Stimulated activated CD4-positive, alpha-beta T cell treated with anti-CD3 and anti-CD28 coated beads, Interleukin-4, amount 100 ng/mL, for 1 hour (primary cell): ENCODE measurements at regions not wholly inside any gene's neighbourhood (a gene's known extent, or its start where the extent isn't known, plus 50 kb on each side); places are given as distances from the start of the nearest gene placed in this dataset.

Experiments used
- DNase-seq: peaks from one replicate; pipeline ENCODE4 v3.0.0-alpha.2; 2020

DNA sequence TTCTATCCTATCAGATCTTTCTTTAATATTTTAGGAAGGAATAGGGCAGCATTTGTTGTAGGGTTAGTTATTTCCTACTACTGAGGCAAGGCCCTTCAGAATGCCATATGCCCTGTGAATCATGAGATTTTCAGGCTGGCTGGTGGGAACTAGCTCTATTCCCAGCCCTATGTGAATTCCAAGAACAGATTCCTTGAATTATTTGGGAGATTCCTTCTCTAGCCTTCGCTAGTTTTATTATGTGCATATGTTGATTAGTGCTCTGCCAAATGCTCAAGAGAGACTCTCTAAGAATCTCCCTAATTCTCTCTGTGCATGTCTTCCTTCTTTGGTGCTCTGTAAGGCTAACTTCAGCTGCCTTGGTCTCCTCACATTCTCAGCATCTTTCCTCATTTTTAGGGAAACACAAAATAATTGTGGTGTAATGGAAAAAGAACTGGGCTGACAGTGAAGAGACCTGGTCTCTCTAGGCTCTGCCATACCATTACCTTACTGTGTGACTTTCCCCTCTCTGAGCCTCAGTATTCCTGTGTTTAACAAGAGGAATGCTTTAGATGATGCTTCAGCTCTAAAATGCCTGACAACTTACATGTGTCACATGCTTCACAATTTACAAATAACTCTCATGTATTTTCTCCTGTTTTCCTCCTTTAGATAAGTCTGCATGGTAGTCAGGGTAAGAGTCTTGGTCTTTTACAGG, 79.7 kb downstream of the VMA21 start:
- no peak for DNase-seq

DNA sequence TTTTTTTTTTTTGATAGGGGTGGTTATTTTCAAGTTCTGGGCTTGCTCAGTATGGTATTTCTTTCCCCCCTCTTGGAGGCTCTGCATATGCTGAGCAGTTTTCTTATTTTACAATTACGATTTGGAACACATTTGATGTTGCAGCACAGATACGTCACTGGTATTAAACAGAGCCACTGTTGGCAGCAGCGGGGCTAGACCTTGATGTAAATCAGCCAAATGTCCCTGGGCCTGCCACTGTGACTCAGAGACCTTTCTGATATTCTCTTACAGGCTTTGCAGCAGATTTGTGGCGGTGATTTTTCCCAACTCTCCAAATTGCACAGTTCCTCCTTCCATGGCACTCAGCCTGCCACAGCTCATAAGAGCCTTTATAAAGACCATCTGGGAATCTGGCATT, 81.1 kb downstream of the VMA21 start:
- DNase-seq = no peak

DNA sequence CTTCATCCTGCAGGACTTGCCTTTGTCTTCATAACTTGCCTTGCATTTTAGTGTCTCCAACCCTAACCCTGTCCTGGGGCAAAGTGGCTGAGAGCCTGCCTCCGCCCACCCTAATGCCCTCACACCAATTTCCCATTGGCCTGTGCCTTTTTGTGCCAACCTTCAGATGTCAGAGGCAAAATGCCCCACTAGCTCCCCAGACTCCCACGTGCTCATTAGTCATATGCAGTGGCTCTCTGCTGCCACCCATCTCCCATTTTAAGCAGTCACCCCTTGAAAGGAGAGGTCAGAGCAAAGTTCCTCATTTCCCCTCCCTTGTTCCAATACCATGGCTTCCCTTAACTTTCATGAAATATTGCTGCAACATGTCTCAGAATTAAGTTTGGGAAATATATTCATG, 74.8 kb upstream of the PASD1 start:
- peak; percentile 3 for DNase-seq

DNA sequence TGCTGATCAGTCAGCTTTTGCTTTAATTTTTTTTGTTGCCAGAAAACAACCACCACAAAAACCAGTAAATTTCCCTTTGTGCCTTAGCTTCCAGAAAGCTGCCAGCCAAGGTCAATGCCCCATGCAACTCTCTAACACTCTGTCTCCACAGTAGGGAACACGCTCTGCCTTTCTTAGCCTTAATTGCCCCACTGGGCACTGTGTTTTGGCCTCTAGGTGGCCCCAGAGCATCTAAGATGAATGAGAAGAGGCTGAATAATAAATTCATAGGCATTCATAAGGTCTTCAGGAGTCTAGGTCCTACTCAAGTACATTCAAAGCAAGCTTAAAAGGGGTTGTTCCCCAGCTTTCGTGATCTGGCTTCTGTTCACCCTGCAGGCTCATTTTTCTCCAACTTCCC, 57.7 kb upstream of the PASD1 start:
- DNase-seq = no peak

DNA sequence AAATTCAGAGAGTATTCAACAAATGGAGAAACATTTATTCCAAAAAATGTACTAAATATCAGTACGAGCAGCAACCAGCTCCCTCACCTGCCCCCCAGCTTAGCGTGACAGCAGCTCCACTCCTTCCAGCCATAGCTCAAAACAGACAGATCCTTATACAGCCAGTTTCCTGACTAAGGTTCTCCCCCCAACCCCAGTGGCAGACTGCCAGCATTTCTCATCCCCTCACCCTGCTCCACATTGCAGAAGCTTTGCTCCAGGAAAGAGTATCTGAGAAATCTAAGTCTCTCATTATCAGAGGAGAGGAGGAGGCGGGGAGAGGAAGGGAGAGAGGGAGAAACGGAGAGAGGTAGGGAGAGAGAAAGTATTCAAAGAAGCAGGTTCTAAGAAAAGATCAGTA, 53.3 kb upstream of the PASD1 start:
- no peak for DNase-seq

DNA sequence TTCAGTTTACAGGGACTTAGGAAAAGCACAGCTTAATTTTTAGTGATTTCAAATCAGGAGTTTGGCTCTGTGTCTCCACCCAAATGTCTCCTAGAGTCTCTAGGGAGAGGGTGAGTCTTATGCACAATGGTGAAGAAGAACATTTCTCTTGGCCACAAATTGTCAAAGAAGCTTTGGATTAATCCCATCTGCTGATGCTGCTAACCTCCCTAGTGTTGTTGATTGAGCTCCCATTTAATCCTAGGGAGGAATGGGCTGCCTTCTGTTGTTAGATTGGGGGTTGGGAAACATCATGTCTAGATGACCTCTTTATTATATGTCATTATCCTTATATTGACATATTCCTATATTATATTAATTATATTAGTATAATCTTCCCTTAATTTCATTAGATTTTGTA, 50.0 kb upstream of the PASD1 start:
- no peak for DNase-seq
